A549 (cell line): ENCODE measurements at regions not wholly inside any gene's neighbourhood (a gene's known extent, or its start where the extent isn't known, plus 50 kb on each side); places are given as distances from the start of the nearest gene placed in this dataset.

Experiments used
- ATAC-seq, 2 experiments: fragments of 200-7000 bp in 1 of 2; fragments of >200 bp in 1 of 2; cut with Nextera tagmentation in 1 of 2; cut with Tn5 transposase in 1 of 2; 3 replicates each; pipeline versions ENCODE4 v1.8.0 to v1.9.1; 2018 to 2020; ENCODE audit warnings: mild to moderate bottlenecking in 1 of 2, moderate library complexity in 1 of 2
- CTCF ChIA-PET: fragments of 300-600 bp; sonication (Branson Sonifier 250); formaldehyde crosslinking; extraction: SDS; loops from one replicate; lab custom pipeline; 2021; ENCODE audit warnings: antibody characterized with exemption, inconsistent platforms; lab: Yijun Ruan, JAX
- POLR2A ChIA-PET: fragments of 350-600 bp; formaldehyde crosslinking; extraction: SDS; loops from one replicate; lab custom pipeline; 2021; ENCODE audit warnings: antibody characterized with exemption, inconsistent platforms; lab: Yijun Ruan, JAX
- DNase-seq, 2 experiments: peaks; one replicate each; pipeline versions ENCODE4 v3.0.0 to v3.0.0-alpha.2; 2011 to 2016; ENCODE audit warnings: low read depth in 1 of 2, low spot score in 1 of 2
- FAIRE-seq: peaks from 2 replicates; lab custom pipeline; 2011; peaks lifted over from hg19 to GRCh38; lab: Jason Lieb, UNC
- H3K27ac ChIP-seq, 2 experiments: fragments of >200 bp; sonication (Bioruptor Twin); formaldehyde crosslinking; 3 replicates each; pipeline ENCODE4 v1.5.1; 2016 to 2017
- H3K4me1 ChIP-seq: fragments of >200 bp; sonication (Bioruptor Twin); formaldehyde crosslinking; 3 replicates; pipeline ENCODE4 v1.6.1; 2016
- H3K4me2 ChIP-seq: fragments of >200 bp; sonication (Bioruptor Twin); formaldehyde crosslinking; 3 replicates; pipeline ENCODE4 v1.6.1; 2016
- H3K4me3 ChIP-seq: fragments of >200 bp; sonication (Bioruptor Twin); formaldehyde crosslinking; 3 replicates; pipeline ENCODE4 v1.5.1; 2016
- H3K9me3 ChIP-seq: fragments of >200 bp; sonication (Bioruptor Twin); formaldehyde crosslinking; 3 replicates; pipeline ENCODE4 v1.6.1; 2016
- CBX8 ChIP-seq: fragments of 200-600 bp; sonication (generic); IDR thresholded peaks from 2 replicates; pipeline ENCODE4 v1.6.1; 2016
- CHD4 ChIP-seq: fragments of 200-600 bp; sonication (generic); IDR thresholded peaks from 2 replicates; pipeline ENCODE4 v1.6.1; 2016; ENCODE audit warnings: antibody characterized with exemption, mild to moderate bottlenecking, borderline replicate concordance
- EP300 ChIP-seq, 2 experiments: fragments of >200 bp; sonication (Bioruptor Twin); formaldehyde crosslinking; IDR thresholded peaks; 2 replicates in 1 of 2; 3 replicates in 1 of 2; pipeline ENCODE4 v1.6.1; 2016 to 2017
- FOSB ChIP-seq: fragments of 250-450 bp; sonication (Bioruptor Pico); IDR thresholded peaks from 2 replicates; pipeline ENCODE4 v1.5.0; 2020; ENCODE audit warnings: mild to moderate bottlenecking, moderate library complexity
- FOSL2 ChIP-seq, 2 experiments: fragments of 450-650 bp in 1 of 2; fragments of >200 bp in 1 of 2; sonication (Bioruptor Twin) in 1 of 2; formaldehyde crosslinking; IDR thresholded peaks; 2 replicates each; pipeline versions ENCODE4 v1.5.0 to v1.6.1; 2016 to 2020; ENCODE audit warnings: mild to moderate bottlenecking in 1 of 2, moderate library complexity in 1 of 2
- FOXS1 ChIP-seq: fragments of 250-450 bp; sonication (Bioruptor Pico); IDR thresholded peaks from 2 replicates; pipeline ENCODE4 v1.5.0; 2020; ENCODE audit warnings: mild to moderate bottlenecking, moderate library complexity
- HDAC2 ChIP-seq: fragments of 200-600 bp; sonication (generic); IDR thresholded peaks from 2 replicates; pipeline ENCODE4 v1.6.1; 2016
- HOXA7 ChIP-seq: fragments of 250-450 bp; sonication (Bioruptor Pico); IDR thresholded peaks from 2 replicates; pipeline ENCODE4 v1.5.0; 2020; ENCODE audit warnings: mild to moderate bottlenecking, moderate library complexity
- HOXB13 ChIP-seq: fragments of 250-450 bp; sonication (Bioruptor Pico); IDR thresholded peaks from 2 replicates; pipeline ENCODE4 v1.5.0; 2020; ENCODE audit warnings: low read depth, mild to moderate bottlenecking, moderate library complexity
- KDM5A ChIP-seq: fragments of 200-600 bp; sonication (generic); IDR thresholded peaks from 2 replicates; pipeline ENCODE4 v1.6.1; 2016; ENCODE audit warnings: antibody characterized with exemption, mild to moderate bottlenecking
- MYC ChIP-seq: IDR thresholded peaks from 2 replicates; pipeline ENCODE4 v1.6.1; 2012; ENCODE audit warnings: mild to moderate bottlenecking, inconsistent platforms, low read length, improper control_type of control experiment, borderline replicate concordance
- POLR2A ChIP-seq: IDR thresholded peaks from 2 replicates; pipeline ENCODE4 v1.6.1; 2012; ENCODE audit warnings: mild to moderate bottlenecking, low read length
- RCOR1 ChIP-seq: fragments of 150-350 bp; IDR thresholded peaks from 2 replicates; pipeline ENCODE4 v1.6.1; 2014; ENCODE audit warnings: antibody characterized with exemption, low read length, low read depth
- SREBF2 ChIP-seq: fragments of 450-650 bp; IDR thresholded peaks from 2 replicates; pipeline ENCODE4 v1.6.1; 2014; ENCODE audit warnings: mild to moderate bottlenecking, moderate library complexity
- TFCP2L1 ChIP-seq: fragments of 250-450 bp; sonication (Bioruptor Pico); IDR thresholded peaks from 2 replicates; pipeline ENCODE4 v1.5.0; 2021; ENCODE audit warnings: mild to moderate bottlenecking
- ZC3H11A ChIP-seq: fragments of 450-650 bp; IDR thresholded peaks from 2 replicates; pipeline ENCODE4 v1.6.1; 2014; ENCODE audit warnings: antibody characterized with exemption, mild to moderate bottlenecking
- ZFP36 ChIP-seq: fragments of 450-650 bp; IDR thresholded peaks from 2 replicates; pipeline ENCODE4 v1.6.1; 2014; ENCODE audit warnings: borderline replicate concordance; ENCODE audit not compliant: partially characterized antibody
- ZSCAN20 ChIP-seq: fragments of 250-450 bp; sonication (Bioruptor Pico); IDR thresholded peaks from 2 replicates; pipeline ENCODE4 v1.8.0; 2022; ENCODE audit warnings: mild to moderate bottlenecking, moderate library complexity
- WGBS: methylation state at CpG from one replicate; pipeline ENCODE4 v1.1.6; 2017; ENCODE audit errors: missing lambda C conversion rate; 5-methylcytosine and 5-hydroxymethylcytosine counted together
- TF ChIP-seq, protein P1 (sequence below): fragments of 250-450 bp; sonication (Bioruptor Pico); IDR thresholded peaks from 2 replicates; pipeline ENCODE4 v1.5.0; 2021; ENCODE audit warnings: mild to moderate bottlenecking, moderate library complexity, borderline replicate concordance
- TF ChIP-seq, protein P2 (sequence below): fragments of 200-600 bp; sonication (generic); IDR thresholded peaks from 2 replicates; pipeline ENCODE4 v1.6.1; 2016; ENCODE audit warnings: antibody characterized with exemption, mild to moderate bottlenecking, moderate library complexity
- TF ChIP-seq, protein P3 (sequence below): fragments of >200 bp; sonication (Bioruptor Twin); formaldehyde crosslinking; IDR thresholded peaks from 3 replicates; pipeline ENCODE4 v1.5.1; 2016
- TF ChIP-seq, protein P4 (sequence below): fragments of >200 bp; sonication (Bioruptor Twin); formaldehyde crosslinking; IDR thresholded peaks from 3 replicates; pipeline ENCODE4 v1.6.1; 2016

DNA sequence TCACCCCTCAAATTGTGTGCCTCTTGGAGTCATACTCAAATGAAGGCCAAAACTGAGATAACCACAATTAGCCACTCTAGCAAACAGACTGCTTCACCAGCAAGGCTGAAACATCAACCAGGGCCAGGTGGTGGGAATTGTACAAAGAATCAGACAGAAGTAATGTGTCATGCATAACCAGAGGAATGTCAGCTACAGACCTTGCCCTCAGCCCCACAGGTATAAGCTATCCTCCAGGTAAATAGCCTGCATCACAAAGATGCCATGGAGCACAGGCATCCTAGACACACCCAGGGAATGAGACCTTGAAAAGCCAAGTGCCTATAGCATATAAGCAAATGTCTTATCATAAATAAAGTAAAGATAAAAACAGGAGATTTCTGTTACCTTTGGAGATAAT, 242.7 kb downstream of the CETN3 start:
- ChIA-PET POLR2A (no interaction called here), CTCF (no interaction called here)
- Histone ChIP-seq H3K9me3 (no peaks in the 10 kb centered on the region), H3K4me3 (no peak overlapping the region), H3K4me1 (no peaks in the 10 kb centered on the region), H3K4me2 (no peak overlapping the region), H3K27ac (no peak overlapping the region)
- DNase-seq (no peak), ATAC-seq (no peak), FAIRE-seq (no peak)
- TF ChIP-seq TFCP2L1, result no peak
- no peak for TF ChIP-seq ZFP36
- TF ChIP-seq HOXB13 (CRISPR knock-in tag), result no peak
- no peak for TF ChIP-seq EP300 (IDR thresholded peaks at IDR 0.05)
- no peak for TF ChIP-seq ZSCAN20 (CRISPR knock-in tag)
- TF ChIP-seq KDM5A, result no peak
- no peak for TF ChIP-seq MYC
- TF ChIP-seq, protein P1, sequence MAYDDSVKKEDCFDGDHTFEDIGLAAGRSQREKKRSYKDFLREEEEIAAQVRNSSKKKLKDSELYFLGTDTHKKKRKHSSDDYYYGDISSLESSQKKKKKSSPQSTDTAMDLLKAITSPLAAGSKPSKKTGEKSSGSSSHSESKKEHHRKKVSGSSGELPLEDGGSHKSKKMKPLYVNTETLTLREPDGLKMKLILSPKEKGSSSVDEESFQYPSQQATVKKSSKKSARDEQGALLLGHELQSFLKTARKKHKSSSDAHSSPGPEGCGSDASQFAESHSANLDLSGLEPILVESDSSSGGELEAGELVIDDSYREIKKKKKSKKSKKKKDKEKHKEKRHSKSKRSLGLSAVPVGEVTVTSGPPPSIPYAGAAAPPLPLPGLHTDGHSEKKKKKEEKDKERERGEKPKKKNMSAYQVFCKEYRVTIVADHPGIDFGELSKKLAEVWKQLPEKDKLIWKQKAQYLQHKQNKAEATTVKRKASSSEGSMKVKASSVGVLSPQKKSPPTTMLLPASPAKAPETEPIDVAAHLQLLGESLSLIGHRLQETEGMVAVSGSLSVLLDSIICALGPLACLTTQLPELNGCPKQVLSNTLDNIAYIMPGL (CRISPR knock-in tag), result no peak
- no peak for TF ChIP-seq FOXS1 (CRISPR knock-in tag)
- no peak for TF ChIP-seq CHD4
- TF ChIP-seq HDAC2, result no peak
- TF ChIP-seq, protein P2, sequence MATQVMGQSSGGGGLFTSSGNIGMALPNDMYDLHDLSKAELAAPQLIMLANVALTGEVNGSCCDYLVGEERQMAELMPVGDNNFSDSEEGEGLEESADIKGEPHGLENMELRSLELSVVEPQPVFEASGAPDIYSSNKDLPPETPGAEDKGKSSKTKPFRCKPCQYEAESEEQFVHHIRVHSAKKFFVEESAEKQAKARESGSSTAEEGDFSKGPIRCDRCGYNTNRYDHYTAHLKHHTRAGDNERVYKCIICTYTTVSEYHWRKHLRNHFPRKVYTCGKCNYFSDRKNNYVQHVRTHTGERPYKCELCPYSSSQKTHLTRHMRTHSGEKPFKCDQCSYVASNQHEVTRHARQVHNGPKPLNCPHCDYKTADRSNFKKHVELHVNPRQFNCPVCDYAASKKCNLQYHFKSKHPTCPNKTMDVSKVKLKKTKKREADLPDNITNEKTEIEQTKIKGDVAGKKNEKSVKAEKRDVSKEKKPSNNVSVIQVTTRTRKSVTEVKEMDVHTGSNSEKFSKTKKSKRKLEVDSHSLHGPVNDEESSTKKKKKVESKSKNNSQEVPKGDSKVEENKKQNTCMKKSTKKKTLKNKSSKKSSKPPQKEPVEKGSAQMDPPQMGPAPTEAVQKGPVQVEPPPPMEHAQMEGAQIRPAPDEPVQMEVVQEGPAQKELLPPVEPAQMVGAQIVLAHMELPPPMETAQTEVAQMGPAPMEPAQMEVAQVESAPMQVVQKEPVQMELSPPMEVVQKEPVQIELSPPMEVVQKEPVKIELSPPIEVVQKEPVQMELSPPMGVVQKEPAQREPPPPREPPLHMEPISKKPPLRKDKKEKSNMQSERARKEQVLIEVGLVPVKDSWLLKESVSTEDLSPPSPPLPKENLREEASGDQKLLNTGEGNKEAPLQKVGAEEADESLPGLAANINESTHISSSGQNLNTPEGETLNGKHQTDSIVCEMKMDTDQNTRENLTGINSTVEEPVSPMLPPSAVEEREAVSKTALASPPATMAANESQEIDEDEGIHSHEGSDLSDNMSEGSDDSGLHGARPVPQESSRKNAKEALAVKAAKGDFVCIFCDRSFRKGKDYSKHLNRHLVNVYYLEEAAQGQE, result no peak
- TF ChIP-seq SREBF2, result no peak
- no peak for TF ChIP-seq ZC3H11A
- TF ChIP-seq, protein P3, sequence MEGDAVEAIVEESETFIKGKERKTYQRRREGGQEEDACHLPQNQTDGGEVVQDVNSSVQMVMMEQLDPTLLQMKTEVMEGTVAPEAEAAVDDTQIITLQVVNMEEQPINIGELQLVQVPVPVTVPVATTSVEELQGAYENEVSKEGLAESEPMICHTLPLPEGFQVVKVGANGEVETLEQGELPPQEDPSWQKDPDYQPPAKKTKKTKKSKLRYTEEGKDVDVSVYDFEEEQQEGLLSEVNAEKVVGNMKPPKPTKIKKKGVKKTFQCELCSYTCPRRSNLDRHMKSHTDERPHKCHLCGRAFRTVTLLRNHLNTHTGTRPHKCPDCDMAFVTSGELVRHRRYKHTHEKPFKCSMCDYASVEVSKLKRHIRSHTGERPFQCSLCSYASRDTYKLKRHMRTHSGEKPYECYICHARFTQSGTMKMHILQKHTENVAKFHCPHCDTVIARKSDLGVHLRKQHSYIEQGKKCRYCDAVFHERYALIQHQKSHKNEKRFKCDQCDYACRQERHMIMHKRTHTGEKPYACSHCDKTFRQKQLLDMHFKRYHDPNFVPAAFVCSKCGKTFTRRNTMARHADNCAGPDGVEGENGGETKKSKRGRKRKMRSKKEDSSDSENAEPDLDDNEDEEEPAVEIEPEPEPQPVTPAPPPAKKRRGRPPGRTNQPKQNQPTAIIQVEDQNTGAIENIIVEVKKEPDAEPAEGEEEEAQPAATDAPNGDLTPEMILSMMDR, result no peak
- TF ChIP-seq CBX8, result no peak

DNA sequence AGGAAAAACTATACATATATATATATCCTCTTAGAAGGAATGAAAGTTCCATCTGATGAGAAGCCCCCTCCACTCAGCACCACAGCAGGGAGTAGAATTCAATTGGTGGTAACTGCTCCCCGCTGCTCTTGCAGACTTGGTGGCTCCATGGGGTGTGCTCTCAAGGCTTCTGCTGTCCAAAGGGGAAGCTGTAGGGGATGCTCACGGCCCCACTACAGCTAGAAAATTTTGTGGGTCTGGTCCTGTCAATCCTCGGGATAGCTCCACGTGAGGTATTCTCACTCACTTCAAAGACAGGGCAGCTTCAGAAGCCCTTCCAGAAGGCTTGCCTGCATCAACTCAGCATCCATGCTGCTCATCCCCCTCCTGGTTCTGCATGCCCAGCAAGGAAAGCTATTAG, 247.2 kb downstream of the CETN3 start:
- no peaks in the 10 kb centered on the region for H3K4me1 ChIP-seq
- DNase-seq, result no peak
- POLR2A ChIA-PET, result no interaction called here
- H3K4me2 ChIP-seq, result no peak overlapping the region
- no peak overlapping the region for H3K27ac ChIP-seq
- no peak for ATAC-seq
- no peak for TF ChIP-seq FOSB (CRISPR knock-in tag)
- TF ChIP-seq RCOR1, result no peak
- TF ChIP-seq EP300 (IDR thresholded peaks at IDR 0.05), result no peak
- TF ChIP-seq, protein P1 (CRISPR knock-in tag), result no peak
- TF ChIP-seq CHD4, result no peak
- no peak for TF ChIP-seq CBX8
- TF ChIP-seq HOXA7 (CRISPR knock-in tag), result no peak
- TF ChIP-seq, protein P4, sequence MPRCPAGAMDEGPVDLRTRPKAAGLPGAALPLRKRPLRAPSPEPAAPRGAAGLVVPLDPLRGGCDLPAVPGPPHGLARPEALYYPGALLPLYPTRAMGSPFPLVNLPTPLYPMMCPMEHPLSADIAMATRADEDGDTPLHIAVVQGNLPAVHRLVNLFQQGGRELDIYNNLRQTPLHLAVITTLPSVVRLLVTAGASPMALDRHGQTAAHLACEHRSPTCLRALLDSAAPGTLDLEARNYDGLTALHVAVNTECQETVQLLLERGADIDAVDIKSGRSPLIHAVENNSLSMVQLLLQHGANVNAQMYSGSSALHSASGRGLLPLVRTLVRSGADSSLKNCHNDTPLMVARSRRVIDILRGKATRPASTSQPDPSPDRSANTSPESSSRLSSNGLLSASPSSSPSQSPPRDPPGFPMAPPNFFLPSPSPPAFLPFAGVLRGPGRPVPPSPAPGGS, result no peak
- no peak for TF ChIP-seq FOSL2 (IDR thresholded peaks at IDR 0.05)
- TF ChIP-seq FOSL2 (CRISPR knock-in tag; IDR thresholded peaks at IDR 0.05), result no peak
- no peak for TF ChIP-seq FOXS1 (CRISPR knock-in tag)
- no peak for TF ChIP-seq POLR2A
- TF ChIP-seq, all 56 proteins: peak for 0
- Histone ChIP-seq H3K9me3 (no peaks in the 10 kb centered on the region), H3K4me3 (no peak overlapping the region)
- no peak for FAIRE-seq
- WGBS, result 21% methylated on average over 4 of the region's 4 CpGs
- CTCF ChIA-PET, result interaction anchor here (0.6 to 1.7 kb wide), 2 partner anchors 20 to 1334 kb away, joined by 3 to 5 read pairs; no protein-coding TSS in a partner anchor
